Endothelial cell of umbilical vein (primary cell): ENCODE measurements at regions not wholly inside any gene's neighbourhood (a gene's known extent, or its start where the extent isn't known, plus 50 kb on each side); places are given as distances from the start of the nearest gene placed in this dataset.

Source experiments
- BruUV-seq: library from RNA; stranded (reverse); fragments of 400-500 nt; replicated peaks from 2 replicates; lab custom pipeline; 2021; lab: Mats Ljungman, UMichigan
- CTCF ChIA-PET: fragments of 300-600, 350-600 bp; sonication (Branson Sonifier 250); formaldehyde crosslinking; loops from one replicate; lab custom pipeline; 2021; ENCODE audit warnings: antibody characterized with exemption, inconsistent platforms; lab: Charles Lee
- POLR2A ChIA-PET: fragments of 300-600, 350-600 bp; sonication (Branson Sonifier 250); formaldehyde crosslinking; loops from one replicate; lab custom pipeline; 2021; ENCODE audit warnings: antibody characterized with exemption, inconsistent platforms; lab: Charles Lee
- DNase-seq: peaks from one replicate; pipeline ENCODE4 v3.0.0-alpha.2; 2011; ENCODE audit warnings: low read depth, low spot score
- FAIRE-seq: peaks from 2 replicates; lab custom pipeline; 2011; peaks lifted over from hg19 to GRCh38; lab: Jason Lieb, UNC
- H2AFZ ChIP-seq: 2 replicates; pipeline ENCODE4 v1.6.0; 2012; ENCODE audit warnings: low read depth, low read length, control low read depth, inconsistent platforms
- H3K27ac ChIP-seq: 2 replicates; pipeline ENCODE4 v1.5.1; 2011; ENCODE audit warnings: low read depth, mild to moderate bottlenecking, control low read depth, low read length, moderate library complexity; ENCODE audit not compliant: insufficient read depth
- H3K27me3 ChIP-seq, 2 experiments: 2 replicates each; pipeline versions ENCODE4 v1.6.0 to v1.6.1; 2011; ENCODE audit warnings: low read length in 2 of 2, mixed read lengths in 1 of 2; ENCODE audit not compliant: control insufficient read depth in 2 of 2, insufficient read depth in 2 of 2
- H3K36me3 ChIP-seq, 2 experiments: 2 replicates in 1 of 2; 3 replicates in 1 of 2; pipeline ENCODE4 v1.5.1; 2011; ENCODE audit warnings: low read length in 2 of 2, mild to moderate bottlenecking in 1 of 2, moderate library complexity in 1 of 2; ENCODE audit not compliant: control insufficient read depth in 2 of 2, insufficient read depth in 2 of 2; ENCODE audit errors: extremely low read depth in 1 of 2
- H3K4me1 ChIP-seq: 3 replicates; pipeline ENCODE4 v1.5.1; 2011; ENCODE audit warnings: mild to moderate bottlenecking, low read length; ENCODE audit not compliant: control insufficient read depth, insufficient read depth; ENCODE audit errors: extremely low read depth
- H3K4me2 ChIP-seq: 2 replicates; pipeline ENCODE4 v1.6.1; 2011; ENCODE audit warnings: low read length, control low read depth, mixed read lengths; ENCODE audit not compliant: insufficient read depth
- H3K4me3 ChIP-seq, 3 experiments: fragments of 200-600 bp in 1 of 3; sonication (generic), shearing (Covaris generic) in 1 of 3; replicated peaks in 1 of 3; 2 replicates each; pipeline ENCODE4 v1.5.1; 2011 to 2016; ENCODE audit warnings: control low read depth in 3 of 3, low read length in 3 of 3, mild to moderate bottlenecking in 2 of 3, inconsistent platforms in 1 of 3, low read depth in 1 of 3, moderate library complexity in 1 of 3; ENCODE audit not compliant: insufficient read depth in 1 of 3
- H3K79me2 ChIP-seq: 2 replicates; pipeline ENCODE4 v1.6.0; 2012; ENCODE audit warnings: low read length, inconsistent platforms; ENCODE audit not compliant: control insufficient read depth, insufficient read depth
- H3K9ac ChIP-seq: replicated peaks from 2 replicates; pipeline ENCODE3; 2011; ENCODE audit warnings: low read length, control low read depth; ENCODE audit not compliant: insufficient read depth; ENCODE audit errors: extremely low read depth
- H3K9me1 ChIP-seq: replicated peaks from 3 replicates; pipeline ENCODE4 v1.6.0; 2011; ENCODE audit warnings: mild to moderate bottlenecking, low read length; ENCODE audit not compliant: control insufficient read depth, insufficient read depth; ENCODE audit errors: extremely low read depth
- H3K9me3 ChIP-seq: replicated peaks from 2 replicates; pipeline ENCODE4 v1.5.1; 2012; ENCODE audit warnings: low read length, inconsistent platforms; ENCODE audit not compliant: control insufficient read depth, insufficient read depth
- H4K20me1 ChIP-seq: replicated peaks from 2 replicates; pipeline ENCODE3; 2011; ENCODE audit warnings: mild to moderate bottlenecking, low read length; ENCODE audit not compliant: control insufficient read depth, insufficient read depth; ENCODE audit errors: extremely low read depth
- EZH2 ChIP-seq: IDR thresholded peaks from 2 replicates; pipeline ENCODE4 v1.6.1; 2012; ENCODE audit warnings: borderline replicate concordance, low read depth, mild to moderate bottlenecking, moderate library complexity, low read length, inconsistent platforms; ENCODE audit not compliant: severe bottlenecking
- FOS ChIP-seq: IDR thresholded peaks from 2 replicates; pipeline ENCODE4 v1.6.1; 2011; ENCODE audit warnings: mild to moderate bottlenecking, low read length, moderate library complexity, borderline replicate concordance; ENCODE audit not compliant: insufficient read depth
- GATA2 ChIP-seq: IDR thresholded peaks from 2 replicates; pipeline ENCODE4 v1.7.0; 2011; ENCODE audit warnings: low read depth, mild to moderate bottlenecking, moderate library complexity, mixed read lengths, low read length; ENCODE audit not compliant: insufficient read length, insufficient read depth
- JUN ChIP-seq: IDR thresholded peaks from 2 replicates; pipeline ENCODE4 v1.6.1; 2011; ENCODE audit warnings: borderline replicate concordance, low read depth; ENCODE audit not compliant: insufficient read length, insufficient read depth
- MYC ChIP-seq: IDR thresholded peaks from one replicate; pipeline ENCODE4 v1.6.1; 2011; ENCODE audit warnings: mild to moderate bottlenecking, low read depth, low read length
- POLR2A ChIP-seq: IDR thresholded peaks from 2 replicates; pipeline ENCODE4 v1.6.1; 2012; ENCODE audit warnings: low read depth, mild to moderate bottlenecking, control low read depth, low read length
- POLR2AphosphoS5 ChIP-seq: IDR thresholded peaks from 2 replicates; pipeline ENCODE4 v1.6.1; 2012; ENCODE audit warnings: low read depth, mild to moderate bottlenecking, control low read depth, low read length, moderate library complexity; ENCODE audit not compliant: insufficient read depth
- dilution Hi-C: fragments of 300-500 bp; cut with MboI; formaldehyde crosslinking; loops from one replicate; pipeline ENCODE4 v1.15.0; 2019; ENCODE audit warnings: low sequenced_read_pairs; ENCODE audit not compliant: extremely low pct_ligation_motif_present
- intact Hi-C: fragments of 100-400 bp; cut with micrococcal nuclease; formaldehyde crosslinking; loops from one replicate; pipeline ENCODE4 v1.10.0; 2022
- TF ChIP-seq, protein P1 (sequence below): IDR thresholded peaks from 2 replicates; pipeline ENCODE4 v1.6.1; 2011; ENCODE audit not compliant: insufficient read depth, insufficient read length
- TF ChIP-seq, protein P2 (sequence below), 2 donors: IDR thresholded peaks; 1 replicate in 1 of 2; 2 replicates in 1 of 2; pipeline ENCODE4 v1.5.1; 2011; ENCODE audit warnings: low read length in 2 of 2, mild to moderate bottlenecking in 2 of 2, moderate library complexity in 2 of 2, control low read depth in 1 of 2, inconsistent platforms in 1 of 2, low read depth in 1 of 2; ENCODE audit not compliant: insufficient read depth in 1 of 2; ENCODE audit errors: extremely low read depth in 1 of 2

DNA sequence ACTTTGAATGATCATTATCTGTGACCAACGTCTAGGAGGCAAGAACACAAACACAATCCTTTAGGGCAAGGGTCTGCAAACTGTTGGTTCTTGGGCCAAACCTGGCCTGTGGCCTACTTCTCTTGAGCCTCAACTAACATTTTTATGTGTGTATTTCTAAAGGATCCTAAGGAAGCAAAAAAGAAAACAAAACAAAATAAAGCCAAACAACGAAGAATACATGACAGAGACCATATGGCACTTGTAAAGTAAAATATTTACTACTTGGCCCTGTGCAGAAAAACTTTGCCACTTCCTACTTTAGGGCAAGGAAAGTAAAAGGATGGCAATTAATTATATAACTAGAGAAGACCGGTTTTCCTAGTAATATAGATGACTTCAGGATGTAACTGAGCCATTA, 1056.2 kb downstream of the EPHA7 start:
- Histone ChIP-seq H3K9ac (no peak overlapping the region), H3K4me3 (no peak overlapping the region), H2AFZ (no peak overlapping the region), H3K79me2 (no peaks in the 10 kb centered on the region), H3K4me1 (no peaks in the 10 kb centered on the region), H3K27ac (no peak overlapping the region), H3K36me3 (no peaks in the 10 kb centered on the region), H3K9me1 (no peaks in the 10 kb centered on the region), H4K20me1 (no peaks in the 10 kb centered on the region), H3K27me3 (no peaks in the 10 kb centered on the region), H3K9me3 (no peaks in the 10 kb centered on the region), H3K4me2 (no peak overlapping the region)
- intact Hi-C loops (no loop called here), dilution Hi-C loops (no loop called here)
- TF ChIP-seq JUN (no peak), POLR2A (no peak), MYC (no peak), EZH2 (no peak), GATA2 (no peak), POLR2AphosphoS5 (no peak), FOS (no peak)
- TF ChIP-seq, protein P1, sequence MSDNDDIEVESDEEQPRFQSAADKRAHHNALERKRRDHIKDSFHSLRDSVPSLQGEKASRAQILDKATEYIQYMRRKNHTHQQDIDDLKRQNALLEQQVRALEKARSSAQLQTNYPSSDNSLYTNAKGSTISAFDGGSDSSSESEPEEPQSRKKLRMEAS = no peak
- TF ChIP-seq, protein P2, sequence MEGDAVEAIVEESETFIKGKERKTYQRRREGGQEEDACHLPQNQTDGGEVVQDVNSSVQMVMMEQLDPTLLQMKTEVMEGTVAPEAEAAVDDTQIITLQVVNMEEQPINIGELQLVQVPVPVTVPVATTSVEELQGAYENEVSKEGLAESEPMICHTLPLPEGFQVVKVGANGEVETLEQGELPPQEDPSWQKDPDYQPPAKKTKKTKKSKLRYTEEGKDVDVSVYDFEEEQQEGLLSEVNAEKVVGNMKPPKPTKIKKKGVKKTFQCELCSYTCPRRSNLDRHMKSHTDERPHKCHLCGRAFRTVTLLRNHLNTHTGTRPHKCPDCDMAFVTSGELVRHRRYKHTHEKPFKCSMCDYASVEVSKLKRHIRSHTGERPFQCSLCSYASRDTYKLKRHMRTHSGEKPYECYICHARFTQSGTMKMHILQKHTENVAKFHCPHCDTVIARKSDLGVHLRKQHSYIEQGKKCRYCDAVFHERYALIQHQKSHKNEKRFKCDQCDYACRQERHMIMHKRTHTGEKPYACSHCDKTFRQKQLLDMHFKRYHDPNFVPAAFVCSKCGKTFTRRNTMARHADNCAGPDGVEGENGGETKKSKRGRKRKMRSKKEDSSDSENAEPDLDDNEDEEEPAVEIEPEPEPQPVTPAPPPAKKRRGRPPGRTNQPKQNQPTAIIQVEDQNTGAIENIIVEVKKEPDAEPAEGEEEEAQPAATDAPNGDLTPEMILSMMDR (IDR thresholded peaks at IDR 0.05; ENCODE audit: extremely low read depth in 1 of 2, insufficient read depth in 1 of 2, low read depth in 1 of 2, low read length in 2 of 2) = no peak
- POLR2A ChIA-PET = no interaction called here
- no TSS peak for BruUV-seq
- DNase-seq = no peak
- no peak for FAIRE-seq
- CTCF ChIA-PET = interaction anchor here (0.8 to 1.7 kb wide), 2 partner anchors 10 to 35 kb away, joined by 3 read pairs; no protein-coding TSS in a partner anchor
